Immature natural killer cell (primary cell): ENCODE measurements at regions not wholly inside any gene's neighbourhood (a gene's known extent, or its start where the extent isn't known, plus 50 kb on each side); places are given as distances from the start of the nearest gene placed in this dataset.
A peak's percentile ranks its signal among the peaks of the same experiment; 100 is the strongest.
"Not testable (repeated sequence)": the region's sequence is repeated elsewhere in the genome, so short reads cannot be mapped to it uniquely, and the experiment has no call there.

Source experiments
- DNase-seq, 3 donors: peaks; one replicate each; pipeline ENCODE4 v3.0.0; 2022; ENCODE audit warnings: mixed read lengths in 1 of 3
- H3K27ac Mint-ChIP-seq, 6 donors: one replicate each; pipeline ENCODE4 v1.8.0; 2020; ENCODE audit warnings: mixed read lengths in 6 of 6, mild to moderate bottlenecking in 5 of 6, inconsistent platforms in 4 of 6, moderate library complexity in 3 of 6
- H3K27me3 Mint-ChIP-seq, 3 donors: one replicate each; pipeline ENCODE4 v1.8.0; 2020 to 2021; ENCODE audit warnings: low read depth in 3 of 3, mild to moderate bottlenecking in 3 of 3, mixed read lengths in 3 of 3, moderate library complexity in 3 of 3, inconsistent platforms in 1 of 3
- H3K36me3 Mint-ChIP-seq, 3 donors: one replicate each; pipeline ENCODE4 v1.8.0; 2020; ENCODE audit warnings: mixed read lengths in 3 of 3, inconsistent platforms in 2 of 3, mild to moderate bottlenecking in 2 of 3
- H3K4me1 Mint-ChIP-seq, 2 donors: one replicate each; pipeline ENCODE4 v1.8.0; 2020; ENCODE audit warnings: inconsistent platforms in 2 of 2, mild to moderate bottlenecking in 2 of 2, mixed read lengths in 2 of 2, moderate library complexity in 1 of 2
- H3K4me3 Mint-ChIP-seq, 5 donors: one replicate each; pipeline ENCODE4 v1.8.0; 2020; ENCODE audit warnings: mild to moderate bottlenecking in 5 of 5, mixed read lengths in 5 of 5, inconsistent platforms in 3 of 5, moderate library complexity in 3 of 5
- H3K9me3 Mint-ChIP-seq, 6 donors: one replicate each; pipeline ENCODE4 v1.8.0; 2020; ENCODE audit warnings: mild to moderate bottlenecking in 6 of 6, mixed read lengths in 6 of 6, inconsistent platforms in 4 of 6, moderate library complexity in 3 of 6

DNA sequence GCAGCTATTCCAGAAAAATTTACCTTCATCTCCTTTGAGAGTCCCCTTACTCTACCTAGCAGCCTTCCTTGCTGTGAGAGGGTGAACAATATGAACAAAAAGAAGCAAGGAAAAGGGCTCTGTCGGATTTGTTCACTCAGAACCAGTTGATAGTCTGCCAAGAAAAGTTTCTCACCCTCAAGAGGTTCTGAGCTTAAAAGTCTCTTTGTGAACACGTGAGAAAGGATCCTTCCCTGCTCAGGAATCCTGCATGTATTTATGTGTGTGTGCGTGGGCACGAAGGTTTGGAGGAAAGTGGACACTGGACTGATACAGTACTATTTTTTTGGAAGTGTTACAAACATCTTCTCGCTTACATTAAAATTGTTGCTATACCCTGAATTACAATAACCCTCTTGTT is 178.6 kb upstream of the JADE1 start:
- peaks cover 0 to 5% (median 0%) of the 10 kb centered on the region in 3 donors for H3K36me3 Mint-ChIP-seq
- H3K27ac Mint-ChIP-seq: peak overlapping the region in 1 of 6 donors; percentile 41
- peaks cover 0 to 4% (median 3%) of the 10 kb centered on the region in 3 donors for H3K27me3 Mint-ChIP-seq
- no peak for DNase-seq
- no peak overlapping the region for H3K4me3 Mint-ChIP-seq
- H3K4me1 Mint-ChIP-seq: peaks cover 14 to 22% of the 10 kb centered on the region in 2 donors
- peaks cover 0 to 1% (median 0%) of the 10 kb centered on the region in 6 donors for H3K9me3 Mint-ChIP-seq

GRCh38 chr4:128623508-128624215 is 185.8 kb upstream of the JADE1 start:
- peaks cover 0 to 4% (median 1%) of the 10 kb centered on the region in 3 donors for H3K27me3 Mint-ChIP-seq
- H3K4me3 Mint-ChIP-seq: no peak overlapping the region
- H3K36me3 Mint-ChIP-seq: no peaks in the 10 kb centered on the region
- peaks cover 0 to 3% (median 0%) of the 10 kb centered on the region in 6 donors for H3K9me3 Mint-ChIP-seq
- no peaks in the 10 kb centered on the region for H3K4me1 Mint-ChIP-seq
- no peak for DNase-seq
- H3K27ac Mint-ChIP-seq: no peak overlapping the region

DNA sequence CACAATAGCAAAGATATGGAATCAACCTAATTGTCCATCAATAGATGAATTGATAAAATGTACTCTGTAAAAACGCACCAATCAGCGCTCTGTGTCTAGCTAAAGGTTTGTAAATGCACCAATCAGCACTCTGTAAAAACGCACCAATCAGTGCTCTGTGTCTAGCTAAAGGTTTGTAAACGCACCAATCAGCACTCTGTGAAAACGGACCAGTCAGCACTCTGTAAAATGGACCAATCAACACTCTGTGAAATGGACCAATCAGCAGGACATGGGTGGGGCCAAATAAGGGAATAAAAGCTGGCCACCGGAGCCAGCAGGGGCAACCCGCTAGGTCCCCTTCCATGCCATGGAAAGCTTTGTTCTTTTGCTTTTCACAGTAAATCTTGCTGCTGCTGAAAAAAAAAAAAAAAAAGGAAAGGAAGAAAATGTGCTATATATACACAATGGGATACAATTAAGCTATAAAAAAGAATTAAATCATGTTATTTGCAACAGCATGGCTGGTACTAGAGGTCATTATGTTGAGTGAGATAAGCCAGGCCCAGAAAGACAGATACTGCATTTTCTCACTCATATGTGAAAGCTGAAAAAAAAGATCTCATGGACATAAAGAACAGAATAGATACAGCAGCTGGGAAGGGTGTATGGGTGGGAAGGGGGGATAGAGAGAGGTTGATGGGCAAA is 189.1 kb upstream of the JADE1 start:
- H3K9me3 Mint-ChIP-seq, DNase-seq, H3K4me1 Mint-ChIP-seq, H3K36me3 Mint-ChIP-seq, H3K27ac Mint-ChIP-seq, H3K4me3 Mint-ChIP-seq: not testable (repeated sequence)
- peaks cover 0 to 11% (median 2%) of the 10 kb centered on the region in 3 donors for H3K27me3 Mint-ChIP-seq

DNA sequence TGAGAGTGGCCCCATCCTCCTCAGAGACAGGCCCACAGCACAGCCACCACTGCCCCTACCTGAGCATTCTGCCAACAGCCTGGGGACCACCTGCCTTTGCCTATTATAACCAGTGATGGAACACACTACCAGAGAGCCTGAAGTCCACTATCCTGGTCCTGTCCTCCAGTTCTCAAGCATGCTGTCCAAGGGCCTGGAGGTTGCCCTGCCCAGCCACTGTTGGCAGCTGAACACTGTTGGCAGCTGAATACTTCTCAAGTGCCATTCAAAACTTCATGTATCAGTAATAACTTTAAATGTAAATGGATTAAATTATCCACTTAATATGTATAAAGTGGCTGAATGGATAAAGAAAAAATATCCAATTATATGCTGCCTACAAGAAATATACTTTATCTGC is 194.3 kb upstream of the JADE1 start:
- Mint-ChIP-seq H3K4me1 (no peaks in the 10 kb centered on the region), H3K27me3 (peaks cover 0 to 11% (median 4%) of the 10 kb centered on the region in 3 donors), H3K27ac (no peak overlapping the region), H3K36me3 (no peaks in the 10 kb centered on the region), H3K4me3 (no peak overlapping the region), H3K9me3 (peaks cover 0 to 3% (median 0%) of the 10 kb centered on the region in 6 donors)
- DNase-seq: no peak

DNA sequence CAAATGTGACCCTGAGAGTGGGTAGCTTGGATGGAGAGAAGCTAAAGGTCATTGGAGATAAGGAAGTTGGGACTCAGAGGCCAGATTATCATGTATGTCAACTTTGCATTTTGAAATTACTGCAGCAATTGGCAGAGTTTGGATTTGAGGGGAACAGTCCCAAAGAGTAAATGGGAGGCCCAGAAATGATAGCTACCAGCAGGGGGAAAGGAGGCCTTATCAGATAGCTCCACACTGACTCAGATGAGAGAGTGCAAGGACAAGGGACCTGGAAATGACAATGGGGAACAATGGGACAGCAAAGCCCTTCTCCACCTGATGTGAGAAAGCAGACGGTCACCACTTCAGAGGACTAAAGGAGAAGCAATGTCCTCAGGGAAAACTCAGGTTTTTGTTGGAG is 201.5 kb upstream of the JADE1 start:
- Mint-ChIP-seq H3K27ac (no peak overlapping the region), H3K4me1 (no peaks in the 10 kb centered on the region), H3K9me3 (no peaks in the 10 kb centered on the region), H3K4me3 (no peak overlapping the region), H3K36me3 (no peaks in the 10 kb centered on the region), H3K27me3 (peaks cover 0 to 2% (median 1%) of the 10 kb centered on the region in 3 donors)
- no peak for DNase-seq

DNA sequence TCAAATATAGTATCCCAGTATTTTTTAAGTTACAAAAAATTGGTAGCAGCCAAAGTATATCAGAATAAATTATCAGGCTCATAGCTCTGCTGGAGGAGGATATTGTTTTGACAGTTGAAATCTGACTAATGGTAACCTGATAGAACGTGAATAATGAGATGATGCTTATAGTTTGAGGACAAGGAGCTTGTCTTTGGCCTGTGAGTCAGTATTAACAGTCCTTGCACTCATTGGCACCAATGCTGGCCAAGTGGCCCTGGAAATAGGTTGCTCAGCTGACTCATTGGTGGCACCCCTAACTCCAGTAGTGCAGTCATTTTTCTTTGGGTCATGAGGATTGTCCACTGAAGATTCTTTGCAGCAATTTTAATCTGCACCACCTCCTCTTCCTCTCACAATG is 203.3 kb upstream of the JADE1 start:
- no peaks in the 10 kb centered on the region for H3K9me3 Mint-ChIP-seq
- no peaks in the 10 kb centered on the region for H3K36me3 Mint-ChIP-seq
- H3K27me3 Mint-ChIP-seq: peaks cover 0 to 2% (median 1%) of the 10 kb centered on the region in 3 donors
- no peak for DNase-seq
- H3K4me1 Mint-ChIP-seq: no peaks in the 10 kb centered on the region
- no peak overlapping the region for H3K4me3 Mint-ChIP-seq
- no peak overlapping the region for H3K27ac Mint-ChIP-seq

- H3K4me1 Mint-ChIP-seq: no peaks in the 10 kb centered on the region
- peaks cover 0 to 4% (median 1%) of the 10 kb centered on the region in 3 donors for H3K27me3 Mint-ChIP-seq
- H3K27ac Mint-ChIP-seq: no peak overlapping the region
- H3K4me3 Mint-ChIP-seq: no peak overlapping the region
- no peaks in the 10 kb centered on the region for H3K36me3 Mint-ChIP-seq
- no peaks in the 10 kb centered on the region for H3K9me3 Mint-ChIP-seq
- DNase-seq: no peak
Measured at GRCh38 chr4:128604840-128605239, 204.7 kb upstream of the JADE1 start.

- H3K27me3 Mint-ChIP-seq: peaks cover 0 to 6% (median 1%) of the 10 kb centered on the region in 3 donors
- no peak overlapping the region for H3K4me3 Mint-ChIP-seq
- H3K4me1 Mint-ChIP-seq: no peaks in the 10 kb centered on the region
- H3K9me3 Mint-ChIP-seq: no peaks in the 10 kb centered on the region
- H3K36me3 Mint-ChIP-seq: no peaks in the 10 kb centered on the region
- DNase-seq: no peak
- no peak overlapping the region for H3K27ac Mint-ChIP-seq
Measured at GRCh38 chr4:128604204-128604603, 205.3 kb upstream of the JADE1 start.

DNA sequence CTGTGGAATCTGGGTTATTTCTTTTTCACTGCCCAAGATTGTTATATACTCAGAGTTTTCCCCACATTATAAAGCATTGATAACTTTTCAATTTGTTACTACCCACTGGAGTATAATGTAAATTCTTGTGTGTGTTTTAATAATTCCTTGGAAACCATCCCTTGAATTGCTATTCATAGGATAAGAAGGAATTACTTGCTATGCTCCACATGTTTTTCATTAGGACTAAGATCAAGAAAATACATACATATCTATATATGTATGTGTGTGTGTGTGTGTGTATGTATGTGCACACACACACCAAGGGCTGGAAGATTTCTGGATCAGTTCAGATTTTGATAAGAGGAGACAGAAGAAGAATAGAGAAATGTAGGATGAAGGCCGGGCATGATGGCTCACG is 206.4 kb upstream of the JADE1 start:
- Mint-ChIP-seq H3K4me3 (no peak overlapping the region), H3K27ac (no peak overlapping the region), H3K4me1 (no peaks in the 10 kb centered on the region), H3K9me3 (no peaks in the 10 kb centered on the region), H3K36me3 (no peaks in the 10 kb centered on the region), H3K27me3 (peaks cover 0 to 6% (median 1%) of the 10 kb centered on the region in 3 donors)
- DNase-seq: no peak

- Mint-ChIP-seq H3K4me1 (no peaks in the 10 kb centered on the region), H3K4me3 (no peak overlapping the region), H3K27ac (no peak overlapping the region), H3K27me3 (peaks cover 0 to 6% (median 0%) of the 10 kb centered on the region in 3 donors), H3K9me3 (no peaks in the 10 kb centered on the region), H3K36me3 (no peaks in the 10 kb centered on the region)
- no peak for DNase-seq
Measured at GRCh38 chr4:128601991-128602695, 207.4 kb upstream of the JADE1 start.

- Mint-ChIP-seq H3K27ac (peak overlapping the region in 2 of 6 donors; percentile 24 to 57), H3K27me3 (peaks cover 0 to 11% (median 0%) of the 10 kb centered on the region in 3 donors), H3K4me1 (no peaks in the 10 kb centered on the region), H3K9me3 (peaks cover 0 to 4% (median 0%) of the 10 kb centered on the region in 6 donors), H3K36me3 (no peaks in the 10 kb centered on the region), H3K4me3 (peak overlapping the region in 1 of 5 donors; percentile 1)
- DNase-seq: no peak
Measured at GRCh38 chr4:128600996-128601871, 208.3 kb upstream of the JADE1 start.

DNA sequence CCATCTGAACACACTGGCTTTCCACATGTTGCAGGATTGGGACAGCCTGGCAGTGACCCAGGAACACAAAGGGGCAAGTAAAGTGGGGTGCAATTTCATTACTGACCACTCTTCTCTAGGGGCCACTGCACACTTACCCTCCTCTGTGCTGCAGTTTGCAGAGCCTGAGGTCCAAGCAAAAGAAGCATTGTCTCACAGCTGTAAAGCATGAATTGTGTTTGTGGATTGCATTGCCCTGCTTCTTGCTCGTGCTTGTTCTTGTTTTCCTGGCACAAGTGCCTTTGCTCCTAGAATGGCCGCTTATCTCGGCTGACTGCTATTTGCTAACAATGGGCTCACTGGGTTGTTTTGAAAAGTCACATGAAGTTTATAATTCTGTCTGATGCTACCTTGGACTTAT is 209.1 kb upstream of the JADE1 start:
- Mint-ChIP-seq H3K4me3 (no peak overlapping the region), H3K9me3 (peaks cover 0 to 9% (median 1%) of the 10 kb centered on the region in 6 donors), H3K36me3 (no peaks in the 10 kb centered on the region), H3K4me1 (no peaks in the 10 kb centered on the region), H3K27ac (no peak overlapping the region), H3K27me3 (peaks cover 0 to 11% (median 2%) of the 10 kb centered on the region in 3 donors)
- no peak for DNase-seq

GRCh38 chr4:128597500-128597899 is 212.0 kb upstream of the JADE1 start:
- Mint-ChIP-seq H3K27me3 (peaks cover 0 to 9% (median 2%) of the 10 kb centered on the region in 3 donors), H3K4me1 (no peaks in the 10 kb centered on the region), H3K9me3 (peaks cover 0 to 15% (median 4%) of the 10 kb centered on the region in 6 donors), H3K36me3 (no peaks in the 10 kb centered on the region), H3K4me3 (no peak overlapping the region), H3K27ac (no peak overlapping the region)
- no peak for DNase-seq
